HG02798 (cell line): ENCODE measurements at regions not wholly inside any gene's neighbourhood (a gene's known extent, or its start where the extent isn't known, plus 50 kb on each side); places are given as distances from the start of the nearest gene placed in this dataset.
"Not testable (repeated sequence)": the region's sequence is repeated elsewhere in the genome, so short reads cannot be mapped to it uniquely, and the experiment has no call there.

Experiments
- ATAC-seq: cut with Tn5 transposase; IDR thresholded peaks from one replicate; pipeline ENCODE4 v1.9.1; 2021; ENCODE audit warnings: mild to moderate bottlenecking; ENCODE audit not compliant: unreplicated experiment, poor library complexity

DNA sequence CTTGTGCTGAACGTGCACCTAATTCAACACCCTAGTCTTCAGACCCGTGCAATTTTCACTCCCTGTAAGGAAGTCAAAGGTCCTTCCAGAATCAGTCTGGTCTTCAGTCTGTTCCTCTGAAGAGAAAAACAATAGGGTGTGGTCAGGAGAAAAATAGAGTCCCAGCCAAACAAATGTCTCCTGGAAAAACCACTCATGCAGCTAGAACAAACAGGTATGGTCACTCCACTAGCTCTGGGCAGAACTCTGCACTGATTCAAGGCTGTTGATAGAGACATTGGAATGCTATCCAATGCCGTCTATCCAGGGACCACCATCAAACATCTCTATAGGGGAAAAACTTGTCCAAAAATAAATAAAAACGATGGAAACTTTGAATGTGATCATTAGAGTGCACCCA, 81.8 kb upstream of the MAP3K1 start:
- ATAC-seq: no peak

DNA sequence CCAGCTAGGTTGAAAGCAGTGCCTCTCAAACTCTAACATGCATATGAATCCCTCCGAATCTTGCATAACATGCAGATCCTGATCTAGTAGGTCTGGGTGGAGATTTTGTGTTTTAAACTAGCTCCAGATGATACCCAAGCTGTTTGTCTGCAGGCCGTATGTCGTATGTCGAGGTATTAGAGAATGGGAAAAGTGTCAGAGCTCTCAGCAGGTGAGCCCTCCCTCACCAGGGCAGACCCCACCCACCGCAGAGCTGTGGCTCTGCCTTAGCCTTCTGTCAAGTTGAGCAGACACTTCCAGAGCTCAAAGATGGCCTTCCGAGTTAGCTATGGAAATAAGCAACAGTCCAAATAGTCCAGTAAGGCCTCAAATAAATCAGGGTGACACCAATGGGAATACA, 83.2 kb upstream of the MAP3K1 start:
- no peak for ATAC-seq

- not testable (repeated sequence) for ATAC-seq
These were observed 83.9 kb upstream of the MAP3K1 start for GRCh38 chr5:56731473-56731872.

DNA sequence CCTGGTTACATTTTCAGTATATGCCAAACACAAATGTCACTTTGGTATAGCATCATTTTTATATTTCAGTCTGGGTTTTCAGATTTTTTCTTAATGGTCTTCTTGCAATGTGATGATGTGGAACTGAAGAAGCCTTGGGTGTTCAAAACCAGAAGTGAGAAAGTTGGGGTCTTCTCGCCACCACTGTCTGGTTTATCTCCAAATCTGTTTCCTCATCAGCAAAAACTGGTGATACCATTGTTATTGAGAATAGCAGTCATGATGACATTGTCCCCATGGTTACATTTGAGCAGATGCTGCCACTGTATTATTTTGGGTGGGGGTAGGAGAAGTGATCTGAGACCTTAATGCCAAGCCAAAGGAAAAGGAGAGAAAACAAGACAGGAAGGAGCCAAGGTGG, 85.9 kb upstream of the MAP3K1 start:
- no peak for ATAC-seq

DNA sequence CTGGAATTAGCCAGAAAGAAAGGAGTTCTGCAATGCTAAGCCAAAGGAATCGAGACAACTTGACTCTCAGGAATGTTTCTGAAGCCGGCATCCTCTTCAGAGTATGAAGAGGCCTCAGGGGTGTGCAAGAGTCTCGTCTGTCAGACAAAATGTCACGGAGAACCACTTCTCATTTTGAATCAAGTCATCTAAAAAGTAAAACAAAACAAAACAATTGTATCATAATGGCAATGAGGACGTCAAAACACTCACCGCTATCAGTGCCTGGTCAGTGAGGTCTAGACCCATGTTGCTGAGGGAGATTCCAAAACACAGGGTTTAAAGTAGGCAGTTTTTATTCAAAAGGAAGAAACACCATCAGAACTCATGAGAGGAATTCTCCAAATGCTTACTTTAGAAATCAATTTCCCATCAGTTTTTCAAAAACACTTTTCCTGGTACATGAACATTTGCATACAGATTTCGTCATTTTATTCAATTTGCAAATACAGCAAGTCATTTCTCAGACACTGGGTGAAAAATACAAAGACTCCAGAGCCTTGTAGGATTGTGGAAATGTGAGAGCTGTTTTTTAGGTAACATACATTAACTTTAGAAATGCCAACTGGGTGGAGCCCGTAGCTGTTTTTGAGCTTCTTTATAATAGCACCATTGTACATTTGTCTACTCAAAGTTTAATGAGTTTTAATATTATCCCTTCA, 89.5 kb upstream of the MAP3K1 start:
- no peak for ATAC-seq

GRCh38 chr5:56724857-56725256, 90.5 kb upstream of the MAP3K1 start:
- not testable (repeated sequence) for ATAC-seq

DNA sequence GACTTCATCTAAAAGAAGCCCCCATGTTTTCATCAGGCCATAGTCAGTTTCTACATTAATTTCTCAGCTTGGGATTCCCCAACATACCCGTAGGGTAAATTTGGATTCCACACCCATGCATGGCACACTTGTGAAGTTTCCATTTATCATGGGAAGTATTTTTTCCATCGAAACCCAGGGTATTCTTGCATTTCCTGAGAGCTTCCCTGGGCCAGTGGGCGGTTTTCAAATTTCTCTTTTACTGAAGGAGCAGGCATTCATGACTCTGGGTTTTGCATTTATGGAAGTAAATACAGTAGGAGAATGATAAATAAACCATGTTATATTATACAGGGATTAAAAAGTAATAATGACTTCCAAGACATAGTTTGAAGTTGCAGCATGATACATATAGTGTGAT, 93.0 kb upstream of the MAP3K1 start:
- ATAC-seq: no peak

- no peak for ATAC-seq
These were observed 97.9 kb upstream of the MAP3K1 start for GRCh38 chr5:56717253-56717987.

DNA sequence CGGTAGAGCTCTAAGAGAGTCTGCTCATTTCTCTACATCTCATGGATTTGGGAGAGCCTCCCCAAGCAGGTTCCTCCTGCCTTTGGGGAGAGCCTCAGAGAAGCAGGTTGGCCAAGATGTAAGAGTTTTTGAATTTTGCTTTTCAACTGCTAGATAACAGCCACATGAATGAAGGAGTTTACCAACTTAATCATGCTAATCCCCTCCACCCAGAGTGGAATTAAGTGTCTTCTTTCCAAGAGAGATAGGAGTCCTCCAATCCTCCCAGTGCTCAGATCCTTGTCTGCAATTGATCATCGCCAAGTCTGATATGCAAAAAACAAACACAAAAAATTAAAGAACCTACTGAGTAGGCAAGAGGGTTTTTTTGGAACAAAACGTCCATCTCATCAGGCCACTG, 99.4 kb upstream of the MAP3K1 start:
- no peak for ATAC-seq

DNA sequence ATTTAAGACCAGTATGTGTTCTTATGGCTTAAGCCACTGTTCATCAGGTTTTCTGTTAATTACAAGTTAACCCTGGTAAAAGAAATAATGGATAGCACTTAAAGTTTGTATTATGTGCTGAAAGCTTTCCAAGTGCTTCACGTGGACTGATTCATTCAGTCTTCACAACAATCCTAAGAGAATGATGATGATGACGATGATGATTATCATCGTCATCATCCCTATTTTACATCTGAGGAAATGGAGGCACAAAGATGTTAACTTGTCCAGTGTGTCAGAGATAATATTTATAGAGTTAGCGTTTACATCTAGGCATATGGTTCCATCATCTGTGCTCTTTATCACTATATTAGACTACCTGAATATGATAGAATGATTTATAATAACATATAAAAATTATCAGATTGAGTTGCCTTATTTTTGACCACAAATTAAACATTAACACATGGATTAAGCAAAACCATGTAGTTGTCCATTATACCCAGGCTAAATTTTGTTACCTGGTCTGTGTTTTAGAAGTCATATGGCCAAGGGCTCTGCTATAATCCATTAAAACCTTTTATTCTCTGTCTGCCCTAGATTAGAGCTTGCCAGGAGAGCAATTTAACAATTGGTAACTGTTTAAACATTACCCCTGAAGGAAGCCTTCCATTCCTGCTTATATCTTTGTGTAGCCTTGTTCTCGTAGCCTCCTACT, 102.3 kb upstream of the MAP3K1 start:
- no peak for ATAC-seq

DNA sequence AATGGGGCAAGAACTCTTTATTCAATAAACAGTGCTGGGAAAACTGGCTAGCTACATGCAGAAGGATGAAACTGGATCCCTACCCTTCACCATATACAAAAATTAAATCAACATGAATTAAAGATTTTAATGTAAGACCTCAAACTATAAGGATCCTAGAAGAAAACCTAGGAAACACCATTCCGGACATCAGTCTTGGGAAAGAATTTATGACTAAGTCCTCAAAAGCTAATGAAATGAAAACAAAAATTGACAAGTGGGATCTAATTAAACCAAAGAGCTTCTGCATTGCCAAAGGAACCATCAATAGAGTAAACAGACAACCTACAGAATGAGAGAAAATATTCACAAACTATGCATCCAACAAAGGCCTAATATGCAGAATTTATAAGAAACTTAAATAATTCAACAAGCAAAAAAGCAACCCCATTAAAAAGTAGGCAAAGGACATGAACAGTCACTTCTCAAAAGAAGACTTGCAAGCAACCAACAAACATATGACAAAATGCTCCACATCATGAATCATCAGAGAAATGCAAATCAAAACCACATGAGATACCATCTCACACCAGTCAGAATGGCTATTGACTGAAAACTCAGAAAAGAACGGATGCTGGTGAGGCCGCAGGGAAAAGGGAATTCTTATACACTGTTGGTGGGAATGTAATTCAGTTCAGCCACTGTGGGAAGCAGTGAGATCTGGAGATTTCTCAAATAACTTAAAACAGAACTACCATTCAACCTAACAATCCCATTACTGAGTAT, 104.3 kb upstream of the MAP3K1 start:
- ATAC-seq: no peak

GRCh38 chr5:56706504-56706903, 108.8 kb upstream of the MAP3K1 start:
- ATAC-seq: no peak

DNA sequence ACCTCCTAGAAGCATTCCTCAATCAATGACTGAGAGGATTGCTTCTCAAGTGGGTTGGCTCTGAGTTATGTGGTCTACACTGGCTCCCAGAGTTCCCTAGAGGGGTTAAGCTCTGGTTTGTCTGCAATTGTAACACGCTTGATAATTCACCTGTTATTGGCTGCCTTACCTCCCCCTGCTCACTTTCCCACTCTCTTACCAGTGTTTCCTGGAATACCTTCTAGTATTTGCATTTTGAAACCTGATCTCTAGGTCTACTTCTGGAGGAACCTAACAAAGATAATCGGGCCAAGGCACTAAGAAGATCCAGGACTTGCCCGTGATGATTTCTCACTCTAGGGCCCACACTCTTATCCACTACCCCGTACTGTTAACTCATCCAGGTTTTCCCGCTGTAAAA, 110.1 kb upstream of the MAP3K1 start:
- ATAC-seq: no peak

- ATAC-seq: no peak
These were observed 111.4 kb upstream of the MAP3K1 start for GRCh38 chr5:56703952-56704351.

DNA sequence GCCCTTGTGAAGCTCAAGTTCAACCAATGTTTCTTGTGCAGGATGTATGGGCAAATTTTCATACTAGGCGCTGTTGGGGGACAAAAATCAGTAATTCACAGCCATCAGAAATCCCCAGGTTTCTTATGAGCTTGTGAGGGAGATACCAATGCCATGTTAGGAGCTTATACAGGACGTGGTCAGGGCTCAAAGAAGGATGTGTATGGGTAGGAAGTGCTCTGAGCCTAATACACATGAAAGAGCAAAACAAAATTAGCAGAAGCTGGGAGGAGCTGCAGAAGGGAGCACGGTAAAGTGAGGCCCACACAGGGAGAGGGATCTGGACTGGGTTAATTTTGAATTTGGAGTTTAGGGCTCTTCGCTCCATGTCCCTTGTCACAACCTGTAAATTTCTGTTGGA, 114.6 kb upstream of the MAP3K1 start:
- ATAC-seq: no peak

GRCh38 chr5:56699538-56699937, 115.8 kb upstream of the MAP3K1 start:
- no peak for ATAC-seq

DNA sequence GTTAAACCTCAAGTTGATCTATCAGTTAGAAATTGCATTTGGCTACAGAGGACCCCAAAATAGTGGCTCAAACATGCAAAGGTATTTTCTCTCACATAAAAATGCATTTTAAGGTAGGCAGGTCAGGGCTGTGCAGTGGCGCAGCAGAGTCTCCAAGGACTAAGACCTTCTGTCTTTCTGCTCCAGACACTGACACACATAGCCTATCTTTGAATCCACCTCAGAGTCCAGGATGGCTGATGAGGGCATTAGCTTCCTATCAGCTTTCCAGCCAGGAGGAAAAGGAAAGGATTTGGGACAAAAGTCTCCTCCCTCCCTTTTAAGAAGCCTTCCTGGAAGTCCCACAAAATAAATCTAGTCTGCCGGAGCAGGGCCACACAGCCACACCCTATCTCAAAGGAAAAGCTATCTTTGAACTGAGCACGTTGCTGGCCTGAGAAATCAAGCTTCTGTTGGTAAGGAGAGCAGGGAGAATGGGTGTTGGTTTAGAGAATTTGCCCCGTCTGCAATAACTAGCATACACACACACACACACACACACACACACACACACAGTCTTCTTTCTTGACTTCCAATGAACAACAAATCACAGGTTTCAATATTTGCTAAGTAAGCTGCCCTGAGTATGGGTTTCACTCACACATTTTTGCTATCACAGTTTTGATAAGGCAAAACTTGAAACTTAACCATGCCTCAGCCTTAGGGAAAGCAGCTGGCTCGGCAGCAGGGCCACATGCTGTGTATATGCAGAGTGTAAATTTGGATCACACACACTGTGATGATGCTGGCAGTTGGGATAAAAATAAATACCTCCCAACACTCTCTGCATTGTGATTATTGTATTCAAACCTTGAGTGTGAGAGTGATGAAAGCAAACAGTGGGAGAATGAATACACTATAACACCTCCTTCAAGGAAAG, 116.6 kb upstream of the MAP3K1 start:
- ATAC-seq: no peak

GRCh38 chr5:56696900-56697299, 118.4 kb upstream of the MAP3K1 start:
- ATAC-seq: no peak

DNA sequence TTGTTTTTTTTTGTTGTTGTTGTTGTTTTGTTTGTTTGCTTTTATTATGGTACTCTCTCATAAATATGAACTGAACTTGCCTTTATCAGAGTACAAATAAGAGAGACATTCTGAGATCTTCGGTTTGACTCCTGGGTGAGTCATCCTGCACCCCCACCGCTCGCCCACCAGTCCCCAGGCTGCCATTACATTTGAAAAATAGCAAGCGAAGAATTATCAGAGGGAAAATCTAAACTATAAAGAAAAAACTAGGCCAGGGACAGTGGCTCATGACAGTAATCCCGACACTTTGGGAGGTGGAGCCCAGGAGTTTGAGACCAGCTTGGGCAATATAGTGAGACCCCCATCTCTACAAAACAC, 122.1 kb upstream of the MAP3K1 start:
- no peak for ATAC-seq
